Gastrocnemius medialis (tissue), 4 donors: ENCODE measurements at regions not wholly inside any gene's neighbourhood (a gene's known extent, or its start where the extent isn't known, plus 50 kb on each side); places are given as distances from the start of the nearest gene placed in this dataset.

Experiments
- ATAC-seq, 2 donors: fragments of 150-250 bp; one replicate each; pipeline ENCODE4 v1.9.1; 2016
- DNase-seq, 2 donors: peaks; one replicate each; pipeline ENCODE4 v3.0.0-alpha.2; 2019
- H3K27ac ChIP-seq, 4 donors: fragments of 200-600 bp; sonication (generic); 1 replicate in 1 of 4; 2 replicates in 3 of 4; pipeline ENCODE4 v1.5.1; 2016 to 2018; ENCODE audit warnings: mild to moderate bottlenecking in 2 of 4, moderate library complexity in 1 of 4
- H3K27me3 ChIP-seq, 3 donors: fragments of 200-600 bp; sonication (generic) in 2 of 3; 1 replicate in 1 of 3; 2 replicates in 2 of 3; pipeline versions ENCODE4 v1.5.1 to v1.6.0; 2016 to 2019; ENCODE audit warnings: mild to moderate bottlenecking in 1 of 3, moderate library complexity in 1 of 3
- H3K36me3 ChIP-seq, 2 donors: fragments of 200-600 bp; sonication (generic) in 1 of 2; one replicate each; pipeline ENCODE4 v1.5.1; 2017 to 2018
- H3K4me1 ChIP-seq, 2 donors: fragments of 200-600 bp; sonication (generic) in 1 of 2; one replicate each; pipeline ENCODE4 v1.5.1; 2016 to 2017; ENCODE audit warnings: mild to moderate bottlenecking in 2 of 2
- H3K4me3 ChIP-seq, 4 donors: fragments of 200-600 bp; sonication (generic) in 3 of 4; 1 replicate in 1 of 4; 2 replicates in 3 of 4; pipeline ENCODE4 v1.5.1; 2016 to 2019; ENCODE audit warnings: mild to moderate bottlenecking in 2 of 4
- H3K9me3 ChIP-seq, 3 donors: fragments of 200-600 bp; sonication (generic) in 2 of 3; 1 replicate in 1 of 3; 2 replicates in 2 of 3; pipeline ENCODE4 v1.5.1; 2016 to 2019
- POLR2A ChIP-seq, 2 donors: fragments of 450-650 bp; IDR thresholded peaks; one replicate each; pipeline ENCODE4 v1.6.1; 2017; ENCODE audit warnings: antibody characterized with exemption in 2 of 2, mild to moderate bottlenecking in 2 of 2, moderate library complexity in 2 of 2
- in situ Hi-C, 4 donors: fragments of 200-750 bp; cut with MboI; loops; one replicate each; pipeline versions ENCODE4 v1.15.0 to v1.8.0; 2017; ENCODE audit warnings: low sequenced_read_pairs in 4 of 4
- intact Hi-C: fragments of 100-400 bp; cut with DNase I; formaldehyde crosslinking; loops from one replicate; pipeline ENCODE4 v1.15.1; 2023; ENCODE audit warnings: low total_unique reads
- TF ChIP-seq, protein P1 (sequence below), 5 experiments: fragments of 450-650 bp in 3 of 5; fragments of 200-600 bp in 2 of 5; sonication (generic) in 2 of 5; IDR thresholded peaks in 4 of 5; conservative IDR thresholded peaks in 1 of 5; 1 replicate in 4 of 5; 2 replicates in 1 of 5; pipeline ENCODE4 v1.5.1; 2016 to 2019; ENCODE audit warnings: antibody characterized with exemption in 5 of 5, mild to moderate bottlenecking in 3 of 5, moderate library complexity in 3 of 5

DNA sequence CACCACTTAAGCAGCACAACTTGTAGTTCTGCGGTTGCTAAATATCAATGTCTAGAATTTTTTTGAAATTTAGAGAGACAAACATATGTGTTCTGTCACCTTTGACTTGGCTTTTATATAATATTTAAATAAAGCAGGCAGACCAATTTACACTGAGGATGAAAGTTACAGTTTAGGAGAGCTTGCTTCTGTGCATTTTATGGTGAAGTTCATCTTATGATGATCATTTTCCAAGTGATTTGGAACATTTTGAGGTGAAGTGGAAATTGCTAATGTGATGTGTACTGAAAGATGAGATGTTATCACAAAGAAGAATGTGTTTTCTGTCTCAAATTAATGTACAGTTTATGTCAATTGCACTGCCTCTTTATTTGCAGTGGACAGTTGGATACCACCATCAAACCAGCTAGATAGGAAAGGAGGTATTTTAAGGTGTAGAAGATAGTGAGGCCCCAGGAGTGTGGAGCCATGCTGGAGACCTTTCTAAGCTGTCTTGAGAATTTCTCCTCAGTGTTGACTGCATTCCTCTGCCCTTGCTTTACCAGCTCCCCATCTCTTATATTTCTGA is 461.9 kb downstream of the UTRN start:
- H3K36me3 ChIP-seq = peaks cover 0 to 21% of the 10 kb centered on the region in 2 donors
- no peaks in the 10 kb centered on the region for H3K4me1 ChIP-seq
- in situ Hi-C loops (no loop called here), intact Hi-C loops (no loop called here)
- no peak overlapping the region for H3K4me3 ChIP-seq
- no peak for DNase-seq
- no peak for TF ChIP-seq POLR2A (IDR thresholded peaks at IDR 0.05)
- TF ChIP-seq, protein P1, sequence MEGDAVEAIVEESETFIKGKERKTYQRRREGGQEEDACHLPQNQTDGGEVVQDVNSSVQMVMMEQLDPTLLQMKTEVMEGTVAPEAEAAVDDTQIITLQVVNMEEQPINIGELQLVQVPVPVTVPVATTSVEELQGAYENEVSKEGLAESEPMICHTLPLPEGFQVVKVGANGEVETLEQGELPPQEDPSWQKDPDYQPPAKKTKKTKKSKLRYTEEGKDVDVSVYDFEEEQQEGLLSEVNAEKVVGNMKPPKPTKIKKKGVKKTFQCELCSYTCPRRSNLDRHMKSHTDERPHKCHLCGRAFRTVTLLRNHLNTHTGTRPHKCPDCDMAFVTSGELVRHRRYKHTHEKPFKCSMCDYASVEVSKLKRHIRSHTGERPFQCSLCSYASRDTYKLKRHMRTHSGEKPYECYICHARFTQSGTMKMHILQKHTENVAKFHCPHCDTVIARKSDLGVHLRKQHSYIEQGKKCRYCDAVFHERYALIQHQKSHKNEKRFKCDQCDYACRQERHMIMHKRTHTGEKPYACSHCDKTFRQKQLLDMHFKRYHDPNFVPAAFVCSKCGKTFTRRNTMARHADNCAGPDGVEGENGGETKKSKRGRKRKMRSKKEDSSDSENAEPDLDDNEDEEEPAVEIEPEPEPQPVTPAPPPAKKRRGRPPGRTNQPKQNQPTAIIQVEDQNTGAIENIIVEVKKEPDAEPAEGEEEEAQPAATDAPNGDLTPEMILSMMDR (IDR thresholded peaks at IDR 0.05 in 4 of 5, conservative IDR thresholded peaks at IDR 0.05 in 1 of 5) = no peak
- H3K27me3 ChIP-seq = no peaks in the 10 kb centered on the region
- H3K27ac ChIP-seq = no peak overlapping the region
- ATAC-seq = no peak
- H3K9me3 ChIP-seq = no peaks in the 10 kb centered on the region

DNA sequence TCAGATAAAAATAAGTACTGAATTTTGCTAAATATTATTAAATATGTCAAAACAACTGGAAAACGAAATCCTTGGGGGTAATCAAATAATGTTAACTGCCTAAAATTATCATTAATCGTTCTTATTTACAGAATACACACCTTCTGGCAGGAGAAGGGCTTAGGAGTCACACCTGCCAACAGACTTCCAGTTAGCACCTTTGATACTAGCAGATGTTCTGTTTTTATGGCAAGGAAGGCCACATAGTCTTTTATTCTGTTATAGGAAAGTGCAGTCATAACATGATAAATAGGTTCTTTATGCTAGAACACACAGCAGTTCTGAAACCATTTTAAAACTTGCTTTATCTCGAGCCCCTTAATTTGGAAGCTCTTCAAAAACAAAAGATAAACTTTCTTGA is 464.1 kb downstream of the UTRN start:
- Histone ChIP-seq H3K36me3 (peaks cover 0 to 21% of the 10 kb centered on the region in 2 donors), H3K9me3 (no peaks in the 10 kb centered on the region), H3K27me3 (no peaks in the 10 kb centered on the region), H3K4me3 (no peak overlapping the region), H3K4me1 (no peaks in the 10 kb centered on the region), H3K27ac (no peak overlapping the region)
- intact Hi-C loops (no loop called here), in situ Hi-C loops (no loop called here)
- ATAC-seq (no peak), DNase-seq (no peak)
- no peak for TF ChIP-seq POLR2A (IDR thresholded peaks at IDR 0.05)
- TF ChIP-seq, protein P1 (IDR thresholded peaks at IDR 0.05 in 4 of 5, conservative IDR thresholded peaks at IDR 0.05 in 1 of 5) = no peak

DNA sequence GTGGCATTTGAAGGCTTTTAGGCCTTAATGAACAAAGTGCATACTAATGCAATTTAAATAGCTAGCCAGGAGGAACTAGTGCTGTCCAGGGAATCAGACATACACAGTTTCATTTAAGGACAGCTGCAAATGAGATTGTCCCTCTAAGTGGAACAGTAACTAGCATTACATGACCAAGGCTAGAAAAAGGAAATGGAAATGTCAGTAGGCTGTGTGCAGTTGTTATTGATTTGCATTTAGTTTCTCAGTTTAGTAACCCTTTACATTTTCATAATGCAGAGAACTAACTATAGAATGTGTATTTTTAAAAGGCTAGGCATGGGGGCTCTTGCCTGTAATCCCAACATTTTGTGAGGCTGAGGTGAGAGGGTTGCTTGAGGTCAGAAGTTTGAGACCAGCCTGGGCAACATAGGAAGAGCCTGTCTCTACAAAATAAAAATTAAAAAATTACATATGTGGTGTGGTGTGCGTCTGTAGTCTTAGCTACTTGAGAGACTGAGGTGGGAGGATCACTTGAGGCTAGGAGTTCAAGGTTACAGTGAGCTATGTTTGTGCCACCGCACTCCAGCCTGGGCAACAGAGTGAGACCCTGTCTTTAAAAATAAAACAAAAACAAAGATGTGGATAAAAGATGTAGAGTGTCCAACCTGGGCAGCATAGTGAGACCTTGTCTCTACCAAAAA is 468.0 kb downstream of the UTRN start:
- peaks cover 0 to 7% of the 10 kb centered on the region in 2 donors for H3K4me1 ChIP-seq
- in situ Hi-C loops (no loop called here), intact Hi-C loops (no loop called here)
- TF ChIP-seq POLR2A (IDR thresholded peaks at IDR 0.05) = no peak
- TF ChIP-seq, protein P1 (IDR thresholded peaks at IDR 0.05 in 4 of 5, conservative IDR thresholded peaks at IDR 0.05 in 1 of 5) = no peak
- no peak overlapping the region for H3K4me3 ChIP-seq
- H3K27ac ChIP-seq = no peak overlapping the region
- ATAC-seq (no peak), DNase-seq (no peak)
- no peaks in the 10 kb centered on the region for H3K9me3 ChIP-seq
- no peaks in the 10 kb centered on the region for H3K27me3 ChIP-seq
- H3K36me3 ChIP-seq = peaks cover 0 to 18% of the 10 kb centered on the region in 2 donors

DNA sequence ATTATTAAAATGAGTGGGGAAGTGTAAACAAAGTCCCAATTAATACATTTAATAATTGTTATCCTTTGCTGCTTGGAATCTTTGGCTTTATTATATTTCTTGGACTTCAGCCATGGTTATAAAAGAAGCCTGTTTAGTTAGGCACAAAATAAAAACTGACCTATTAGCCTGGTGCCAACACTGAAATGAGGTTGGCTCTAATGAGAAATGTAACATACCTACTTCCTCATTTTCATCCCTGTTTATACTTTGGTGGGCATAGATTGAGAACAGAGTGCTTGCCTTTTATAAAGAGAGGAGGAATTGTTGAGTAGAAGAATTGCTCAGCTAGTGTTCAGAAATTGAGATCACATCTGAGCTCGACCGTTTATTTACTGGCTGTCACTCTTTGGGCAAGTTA is 471.3 kb downstream of the UTRN start:
- ATAC-seq (no peak), DNase-seq (no peak)
- no peaks in the 10 kb centered on the region for H3K9me3 ChIP-seq
- H3K4me3 ChIP-seq = no peak overlapping the region
- H3K27ac ChIP-seq = no peak overlapping the region
- no peaks in the 10 kb centered on the region for H3K27me3 ChIP-seq
- H3K4me1 ChIP-seq = peaks cover 0 to 7% of the 10 kb centered on the region in 2 donors
- intact Hi-C loops (no loop called here), in situ Hi-C loops (no loop called here)
- TF ChIP-seq, protein P1 (IDR thresholded peaks at IDR 0.05 in 4 of 5, conservative IDR thresholded peaks at IDR 0.05 in 1 of 5) = no peak
- no peak for TF ChIP-seq POLR2A (IDR thresholded peaks at IDR 0.05)
- no peaks in the 10 kb centered on the region for H3K36me3 ChIP-seq
